Neural cell (in vitro differentiated cells): ENCODE measurements at regions not wholly inside any gene's neighbourhood (a gene's known extent, or its start where the extent isn't known, plus 50 kb on each side); places are given as distances from the start of the nearest gene placed in this dataset.

ENCODE experiments used
- H2AFZ ChIP-seq: fragments of 200-600, 300-800 bp; sonication (generic), shearing (Covaris generic); 2 replicates; pipeline ENCODE4 v1.6.0; 2014; ENCODE audit warnings: low read depth, mild to moderate bottlenecking, antibody characterized with exemption, low read length, moderate library complexity
- H3F3A ChIP-seq: fragments of 200-600 bp; shearing (Covaris generic); 2 replicates; pipeline ENCODE4 v1.6.1; 2016; ENCODE audit warnings: mild to moderate bottlenecking, moderate library complexity, mixed read lengths, antibody characterized with exemption, low read length; ENCODE audit not compliant: insufficient read depth, poor library complexity, severe bottlenecking
- H3K27ac ChIP-seq: fragments of 200-600, 300-800 bp; sonication (generic), shearing (Covaris generic); 2 replicates; pipeline ENCODE4 v1.5.1; 2014; ENCODE audit warnings: mild to moderate bottlenecking, low read length, moderate library complexity
- H3K27me3 ChIP-seq: fragments of 300-800, 200-600 bp; sonication (generic), shearing (Covaris generic); 2 replicates; pipeline ENCODE4 v1.6.0; 2014; ENCODE audit warnings: mild to moderate bottlenecking, low read depth, low read length, moderate library complexity; ENCODE audit not compliant: insufficient read depth
- H3K36me3 ChIP-seq: fragments of 300-800, 200-600 bp; sonication (generic), shearing (Covaris generic); 2 replicates; pipeline ENCODE4 v1.5.1; 2014; ENCODE audit warnings: mild to moderate bottlenecking, antibody characterized with exemption, low read length, moderate library complexity; ENCODE audit not compliant: insufficient read depth
- H3K4me2 ChIP-seq: fragments of 300-800, 200-600 bp; sonication (generic), shearing (Covaris generic); 2 replicates; pipeline ENCODE4 v1.6.0; 2014; ENCODE audit warnings: mild to moderate bottlenecking, low read length
- H3K4me3 ChIP-seq: fragments of 300-800, 200-600 bp; sonication (generic), shearing (Covaris generic); 2 replicates; pipeline ENCODE4 v1.5.1; 2014; ENCODE audit warnings: mild to moderate bottlenecking, low read length, moderate library complexity
- H3K79me2 ChIP-seq: fragments of 200-600 bp; shearing (Covaris generic); replicated peaks from 2 replicates; pipeline ENCODE4 v1.6.0; 2014; ENCODE audit warnings: mild to moderate bottlenecking, low read length, moderate library complexity; ENCODE audit not compliant: insufficient read depth
- H3K9ac ChIP-seq: fragments of 300-800, 200-600 bp; sonication (generic), shearing (Covaris generic); 2 replicates; pipeline ENCODE4 v1.6.1; 2016; ENCODE audit warnings: mild to moderate bottlenecking, low read length, mixed read lengths
- H3K9me2 ChIP-seq: fragments of 200-600 bp; shearing (Covaris generic); 2 replicates; pipeline ENCODE4 v1.6.1; 2016; ENCODE audit warnings: mild to moderate bottlenecking, low read length, mixed read lengths; ENCODE audit not compliant: insufficient read depth
- H3K9me3 ChIP-seq: fragments of 200-600, 300-800 bp; sonication (generic), shearing (Covaris generic); 2 replicates; pipeline ENCODE4 v1.6.1; 2016; ENCODE audit warnings: mild to moderate bottlenecking, mixed run types, low read length, moderate library complexity, mixed read lengths
- H4K20me1 ChIP-seq: fragments of 200-600 bp; shearing (Covaris generic); 2 replicates; pipeline ENCODE4 v1.6.1; 2016; ENCODE audit warnings: mild to moderate bottlenecking, mixed run types; ENCODE audit not compliant: insufficient read depth
- CTCF ChIP-seq: fragments of 450-650 bp; IDR thresholded peaks from 2 replicates; pipeline ENCODE4 v1.5.1; 2014; ENCODE audit warnings: antibody characterized with exemption, mild to moderate bottlenecking, moderate library complexity; ENCODE audit not compliant: poor library complexity, severe bottlenecking
- EP300 ChIP-seq: fragments of 450-650 bp; conservative IDR thresholded peaks from 2 replicates; pipeline ENCODE4 v1.6.1; 2014; ENCODE audit warnings: antibody characterized with exemption, mild to moderate bottlenecking, moderate library complexity; ENCODE audit not compliant: poor library complexity, severe bottlenecking
- EZH2 ChIP-seq: fragments of 200-600, 300-800 bp; shearing (Covaris generic), sonication (generic); IDR thresholded peaks from 2 replicates; pipeline ENCODE4 v1.6.1; 2014; ENCODE audit warnings: antibody characterized with exemption, low read length, borderline replicate concordance, mild to moderate bottlenecking; ENCODE audit not compliant: insufficient read depth, poor library complexity, severe bottlenecking
- MXI1 ChIP-seq: fragments of 450-650 bp; conservative IDR thresholded peaks from 2 replicates; pipeline ENCODE4 v1.6.1; 2014; ENCODE audit warnings: antibody characterized with exemption, mild to moderate bottlenecking; ENCODE audit not compliant: poor library complexity, severe bottlenecking
- POLR2AphosphoS5 ChIP-seq: IDR thresholded peaks from 2 replicates; pipeline ENCODE4 v1.6.1; 2012
- RAD21 ChIP-seq: fragments of 450-650 bp; conservative IDR thresholded peaks from 2 replicates; pipeline ENCODE4 v1.6.1; 2014; ENCODE audit warnings: antibody characterized with exemption, mild to moderate bottlenecking, moderate library complexity
- SMC3 ChIP-seq: fragments of 450-650 bp; conservative IDR thresholded peaks from 2 replicates; pipeline ENCODE4 v1.6.1; 2014; ENCODE audit warnings: antibody characterized with exemption, mild to moderate bottlenecking, moderate library complexity; ENCODE audit not compliant: poor library complexity
- TAF1 ChIP-seq: IDR thresholded peaks from 2 replicates; pipeline ENCODE4 v1.6.1; 2012; ENCODE audit warnings: low read depth
- TF ChIP-seq, protein P1 (sequence below): IDR thresholded peaks from 2 replicates; pipeline ENCODE4 v1.6.1; 2012; ENCODE audit warnings: borderline replicate concordance

DNA sequence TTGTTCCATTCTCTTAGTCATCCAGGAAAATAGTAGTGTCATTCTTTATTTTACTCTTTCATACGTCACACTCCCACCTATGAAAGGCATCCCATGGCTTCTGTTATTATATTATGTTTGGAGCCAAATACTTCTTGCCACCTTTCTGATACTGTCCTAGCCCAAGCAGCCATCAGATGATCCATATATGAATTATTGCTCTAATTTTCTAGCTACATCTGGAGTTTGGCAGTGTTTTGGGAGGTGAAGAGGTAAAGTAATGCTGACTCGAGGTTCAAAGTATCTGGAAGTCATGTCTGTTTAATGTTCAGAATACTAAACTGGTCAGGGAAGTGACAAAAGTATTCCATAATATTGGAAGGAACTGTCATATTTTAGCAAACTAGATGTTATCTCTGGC lies 362.5 kb downstream of the GPR37 start:
- no peak overlapping the region for H2AFZ ChIP-seq
- H3F3A ChIP-seq = no peaks in the 10 kb centered on the region
- no peaks in the 10 kb centered on the region for H3K27me3 ChIP-seq
- H3K27ac ChIP-seq = no peak overlapping the region
- no peaks in the 10 kb centered on the region for H3K79me2 ChIP-seq
- H3K9me2 ChIP-seq = no peaks in the 10 kb centered on the region
- H3K9ac ChIP-seq = no peak overlapping the region
- H3K4me3 ChIP-seq = no peak overlapping the region
- no peaks in the 10 kb centered on the region for H3K36me3 ChIP-seq
- no peak overlapping the region for H3K4me2 ChIP-seq
- H3K9me3 ChIP-seq = no peaks in the 10 kb centered on the region
- no peaks in the 10 kb centered on the region for H4K20me1 ChIP-seq
- TF ChIP-seq RAD21 = no peak
- TF ChIP-seq TAF1 = no peak
- no peak for TF ChIP-seq CTCF
- TF ChIP-seq EZH2 = no peak
- TF ChIP-seq POLR2AphosphoS5 = no peak
- no peak for TF ChIP-seq EP300
- TF ChIP-seq, protein P1, sequence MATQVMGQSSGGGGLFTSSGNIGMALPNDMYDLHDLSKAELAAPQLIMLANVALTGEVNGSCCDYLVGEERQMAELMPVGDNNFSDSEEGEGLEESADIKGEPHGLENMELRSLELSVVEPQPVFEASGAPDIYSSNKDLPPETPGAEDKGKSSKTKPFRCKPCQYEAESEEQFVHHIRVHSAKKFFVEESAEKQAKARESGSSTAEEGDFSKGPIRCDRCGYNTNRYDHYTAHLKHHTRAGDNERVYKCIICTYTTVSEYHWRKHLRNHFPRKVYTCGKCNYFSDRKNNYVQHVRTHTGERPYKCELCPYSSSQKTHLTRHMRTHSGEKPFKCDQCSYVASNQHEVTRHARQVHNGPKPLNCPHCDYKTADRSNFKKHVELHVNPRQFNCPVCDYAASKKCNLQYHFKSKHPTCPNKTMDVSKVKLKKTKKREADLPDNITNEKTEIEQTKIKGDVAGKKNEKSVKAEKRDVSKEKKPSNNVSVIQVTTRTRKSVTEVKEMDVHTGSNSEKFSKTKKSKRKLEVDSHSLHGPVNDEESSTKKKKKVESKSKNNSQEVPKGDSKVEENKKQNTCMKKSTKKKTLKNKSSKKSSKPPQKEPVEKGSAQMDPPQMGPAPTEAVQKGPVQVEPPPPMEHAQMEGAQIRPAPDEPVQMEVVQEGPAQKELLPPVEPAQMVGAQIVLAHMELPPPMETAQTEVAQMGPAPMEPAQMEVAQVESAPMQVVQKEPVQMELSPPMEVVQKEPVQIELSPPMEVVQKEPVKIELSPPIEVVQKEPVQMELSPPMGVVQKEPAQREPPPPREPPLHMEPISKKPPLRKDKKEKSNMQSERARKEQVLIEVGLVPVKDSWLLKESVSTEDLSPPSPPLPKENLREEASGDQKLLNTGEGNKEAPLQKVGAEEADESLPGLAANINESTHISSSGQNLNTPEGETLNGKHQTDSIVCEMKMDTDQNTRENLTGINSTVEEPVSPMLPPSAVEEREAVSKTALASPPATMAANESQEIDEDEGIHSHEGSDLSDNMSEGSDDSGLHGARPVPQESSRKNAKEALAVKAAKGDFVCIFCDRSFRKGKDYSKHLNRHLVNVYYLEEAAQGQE = no peak
- no peak for TF ChIP-seq SMC3
- no peak for TF ChIP-seq MXI1

GRCh38 chr7:124399941-124400340 lies 365.7 kb downstream of the GPR37 start:
- H3K9me3 ChIP-seq = no peaks in the 10 kb centered on the region
- no peaks in the 10 kb centered on the region for H3K36me3 ChIP-seq
- H2AFZ ChIP-seq = no peak overlapping the region
- H3K4me2 ChIP-seq = no peak overlapping the region
- no peak overlapping the region for H3K9ac ChIP-seq
- no peaks in the 10 kb centered on the region for H3K79me2 ChIP-seq
- no peaks in the 10 kb centered on the region for H4K20me1 ChIP-seq
- H3K27ac ChIP-seq = no peak overlapping the region
- H3K27me3 ChIP-seq = no peaks in the 10 kb centered on the region
- no peaks in the 10 kb centered on the region for H3K9me2 ChIP-seq
- TF ChIP-seq, protein P1 = no peak
- TF ChIP-seq SMC3 = no peak
- TF ChIP-seq CTCF = no peak
- TF ChIP-seq POLR2AphosphoS5 = no peak
- no peak for TF ChIP-seq RAD21
- no peak for TF ChIP-seq TAF1
- no peak for TF ChIP-seq EZH2
- no peak for TF ChIP-seq EP300
- TF ChIP-seq MXI1 = no peak
- no peak overlapping the region for H3K4me3 ChIP-seq
- H3F3A ChIP-seq = no peaks in the 10 kb centered on the region
